Colonic mucosa (tissue), 4 donors: ENCODE measurements at regions not wholly inside any gene's neighbourhood (a gene's known extent, or its start where the extent isn't known, plus 50 kb on each side); places are given as distances from the start of the nearest gene placed in this dataset.
"Not testable (repeated sequence)": the region's sequence is repeated elsewhere in the genome, so short reads cannot be mapped to it uniquely, and the experiment has no call there.

Experiments
- DNase-seq: peaks from one replicate; pipeline ENCODE4 v3.0.0-alpha.2; 2020
- H3K27ac ChIP-seq: fragments of 200-600 bp; one replicate; pipeline ENCODE4 v1.8.0; 2021
- H3K27me3 ChIP-seq: fragments of 200-600 bp; one replicate; pipeline ENCODE4 v1.8.0; 2021
- H3K36me3 ChIP-seq: fragments of 200-600 bp; one replicate; pipeline ENCODE4 v1.8.0; 2021
- H3K4me1 ChIP-seq: fragments of 200-600 bp; one replicate; pipeline ENCODE4 v1.8.0; 2021; ENCODE audit warnings: mild to moderate bottlenecking
- H3K4me3 ChIP-seq: fragments of 200-600 bp; one replicate; pipeline ENCODE4 v1.8.0; 2021
- H3K9ac ChIP-seq, 2 donors: one replicate each; pipeline ENCODE4 v1.7.0; 2013; ENCODE audit warnings: control low read depth in 2 of 2, low read depth in 2 of 2, low read length in 2 of 2
- H3K9me3 ChIP-seq: fragments of 200-600 bp; one replicate; pipeline ENCODE4 v1.8.0; 2021
- CTCF ChIP-seq: fragments of 200-600 bp; IDR thresholded peaks from one replicate; pipeline ENCODE4 v1.8.0; 2022; ENCODE audit warnings: antibody characterized with exemption, mild to moderate bottlenecking
- intact Hi-C: fragments of 100-400 bp; cut with DNase I; formaldehyde crosslinking; loops from one replicate; pipeline ENCODE4 v1.14.1; 2022
- donor health status: healthy.
- donor health status: DM: no; HTN: no; CAD: no.
- donor health status: DM: no; HTN: no; CAD: no.

GRCh38 chr6:4338884-4339283 is 203.5 kb upstream of the ECI2 start:
- DNase-seq: no peak
- Histone ChIP-seq H3K9ac (no peak overlapping the region), H3K27me3 (no peaks in the 10 kb centered on the region), H3K9me3 (no peaks in the 10 kb centered on the region), H3K27ac (no peak overlapping the region), H3K36me3 (no peaks in the 10 kb centered on the region), H3K4me1 (no peaks in the 10 kb centered on the region), H3K4me3 (no peak overlapping the region)
- intact Hi-C loops: no loop called here
- no peak for TF ChIP-seq CTCF

GRCh38 chr6:4336778-4337442 is 201.5 kb upstream of the ECI2 start:
- no peak overlapping the region for H3K9ac ChIP-seq
- H3K27me3 ChIP-seq: no peaks in the 10 kb centered on the region
- DNase-seq: no peak
- intact Hi-C loops: no loop called here
- H3K9me3 ChIP-seq: no peaks in the 10 kb centered on the region
- no peaks in the 10 kb centered on the region for H3K4me1 ChIP-seq
- no peaks in the 10 kb centered on the region for H3K36me3 ChIP-seq
- no peak overlapping the region for H3K27ac ChIP-seq
- no peak for TF ChIP-seq CTCF
- no peak overlapping the region for H3K4me3 ChIP-seq

DNA sequence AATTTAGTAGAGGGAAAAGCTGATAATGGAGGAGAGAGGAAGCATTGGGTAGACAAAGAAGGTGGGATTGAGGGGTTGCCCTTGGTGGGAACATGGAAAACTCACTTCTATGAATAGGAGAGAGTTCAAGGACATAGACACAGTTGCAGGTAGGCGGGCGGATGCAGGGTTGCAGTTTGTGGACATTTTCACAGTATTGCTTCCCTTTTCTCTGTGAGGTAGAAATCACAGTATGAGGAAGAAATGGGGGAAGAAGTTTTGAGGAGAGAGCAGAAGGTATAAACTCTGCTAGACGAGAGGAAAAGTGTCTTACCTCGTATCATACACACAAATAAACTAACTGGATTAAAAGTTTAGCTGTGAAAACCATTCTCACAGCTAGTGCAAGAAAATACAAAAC is 200.7 kb upstream of the ECI2 start:
- H3K27me3 ChIP-seq: no peaks in the 10 kb centered on the region
- H3K4me3 ChIP-seq: no peak overlapping the region
- no peaks in the 10 kb centered on the region for H3K36me3 ChIP-seq
- H3K4me1 ChIP-seq: no peaks in the 10 kb centered on the region
- no peak overlapping the region for H3K9ac ChIP-seq
- H3K9me3 ChIP-seq: no peaks in the 10 kb centered on the region
- intact Hi-C loops: no loop called here
- no peak for TF ChIP-seq CTCF
- no peak overlapping the region for H3K27ac ChIP-seq
- DNase-seq: no peak

- peak; percentile 75 for DNase-seq
- intact Hi-C loops, H3K9ac ChIP-seq, H3K36me3 ChIP-seq, H3K27me3 ChIP-seq, H3K4me1 ChIP-seq, H3K9me3 ChIP-seq, H3K27ac ChIP-seq: not testable (repeated sequence)
- H3K4me3 ChIP-seq: peak overlapping the region; percentile 7
Observed at GRCh38 chr6:4334158-4334740, 198.9 kb upstream of the ECI2 start.

GRCh38 chr6:4327841-4328240 is 192.5 kb upstream of the ECI2 start:
- H3K4me3 ChIP-seq: no peak overlapping the region
- H3K27me3 ChIP-seq: no peaks in the 10 kb centered on the region
- H3K27ac ChIP-seq: no peak overlapping the region
- no peak overlapping the region for H3K9ac ChIP-seq
- TF ChIP-seq CTCF: no peak
- H3K4me1 ChIP-seq: no peaks in the 10 kb centered on the region
- no peaks in the 10 kb centered on the region for H3K36me3 ChIP-seq
- intact Hi-C loops: no loop called here
- no peaks in the 10 kb centered on the region for H3K9me3 ChIP-seq
- no peak for DNase-seq

- no peak for DNase-seq
- TF ChIP-seq CTCF: no peak
- no peaks in the 10 kb centered on the region for H3K36me3 ChIP-seq
- H3K27ac ChIP-seq: no peak overlapping the region
- no peak overlapping the region for H3K9ac ChIP-seq
- H3K27me3 ChIP-seq: no peaks in the 10 kb centered on the region
- no peak overlapping the region for H3K4me3 ChIP-seq
- peaks cover 3% of the 10 kb centered on the region for H3K4me1 ChIP-seq
- intact Hi-C loops: no loop called here
- H3K9me3 ChIP-seq: no peaks in the 10 kb centered on the region
Observed at GRCh38 chr6:4324746-4325145, 189.4 kb upstream of the ECI2 start.
